Vagina (tissue), 2 donors: ENCODE measurements at regions not wholly inside any gene's neighbourhood (a gene's known extent, or its start where the extent isn't known, plus 50 kb on each side); places are given as distances from the start of the nearest gene placed in this dataset.

Source experiments
- POLR2AphosphoS5 ChIP-seq, 2 donors: sonication (generic); formaldehyde crosslinking; IDR thresholded peaks; one replicate each; pipeline ENCODE4 v1.9.0; 2017; ENCODE audit warnings: antibody characterized with exemption in 2 of 2, mild to moderate bottlenecking in 2 of 2, low read depth in 1 of 2; ENCODE audit not compliant: insufficient read depth in 1 of 2
- TF ChIP-seq, protein P1 (sequence below), 3 experiments: fragments of 450-650 bp in 2 of 3; fragments of 200-600 bp in 1 of 3; sonication (generic) in 1 of 3; IDR thresholded peaks; one replicate each; pipeline ENCODE4 v1.5.1; 2017 to 2019; ENCODE audit warnings: antibody characterized with exemption in 3 of 3, mild to moderate bottlenecking in 2 of 3, moderate library complexity in 2 of 3

DNA sequence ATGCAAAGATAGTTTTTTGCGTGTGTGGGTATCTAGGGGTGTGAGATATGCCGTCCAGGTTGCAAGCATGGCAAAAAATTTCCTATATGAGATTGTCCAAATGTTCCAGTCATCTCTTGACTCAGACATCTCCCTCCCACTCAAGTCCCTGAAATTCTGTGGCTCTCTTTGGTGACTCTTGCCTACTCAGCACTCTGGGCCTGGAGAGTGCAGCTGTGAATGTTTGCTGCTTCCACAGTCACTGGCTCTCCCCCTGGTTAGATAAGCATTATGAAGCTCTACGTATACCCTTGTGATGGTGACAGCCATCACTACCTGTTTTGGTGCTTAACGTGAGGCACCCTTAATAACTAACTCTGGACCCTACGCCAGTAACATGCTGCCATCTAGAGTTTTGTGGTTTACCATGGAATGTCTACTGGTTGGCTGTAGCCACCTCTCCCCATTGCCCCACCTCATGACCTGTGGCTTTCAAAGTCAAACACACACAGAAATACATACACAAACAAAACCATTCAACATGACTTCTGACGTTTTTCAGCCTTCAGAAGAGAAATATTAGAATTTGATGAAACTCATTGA lies 621.9 kb upstream of the CITED2 start:
- TF ChIP-seq, protein P1, sequence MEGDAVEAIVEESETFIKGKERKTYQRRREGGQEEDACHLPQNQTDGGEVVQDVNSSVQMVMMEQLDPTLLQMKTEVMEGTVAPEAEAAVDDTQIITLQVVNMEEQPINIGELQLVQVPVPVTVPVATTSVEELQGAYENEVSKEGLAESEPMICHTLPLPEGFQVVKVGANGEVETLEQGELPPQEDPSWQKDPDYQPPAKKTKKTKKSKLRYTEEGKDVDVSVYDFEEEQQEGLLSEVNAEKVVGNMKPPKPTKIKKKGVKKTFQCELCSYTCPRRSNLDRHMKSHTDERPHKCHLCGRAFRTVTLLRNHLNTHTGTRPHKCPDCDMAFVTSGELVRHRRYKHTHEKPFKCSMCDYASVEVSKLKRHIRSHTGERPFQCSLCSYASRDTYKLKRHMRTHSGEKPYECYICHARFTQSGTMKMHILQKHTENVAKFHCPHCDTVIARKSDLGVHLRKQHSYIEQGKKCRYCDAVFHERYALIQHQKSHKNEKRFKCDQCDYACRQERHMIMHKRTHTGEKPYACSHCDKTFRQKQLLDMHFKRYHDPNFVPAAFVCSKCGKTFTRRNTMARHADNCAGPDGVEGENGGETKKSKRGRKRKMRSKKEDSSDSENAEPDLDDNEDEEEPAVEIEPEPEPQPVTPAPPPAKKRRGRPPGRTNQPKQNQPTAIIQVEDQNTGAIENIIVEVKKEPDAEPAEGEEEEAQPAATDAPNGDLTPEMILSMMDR (IDR thresholded peaks at IDR 0.05), result no peak
- no peak for TF ChIP-seq POLR2AphosphoS5 (IDR thresholded peaks at IDR 0.05; ENCODE audit: insufficient read depth in 1 of 2, low read depth in 1 of 2)
